ENCODE measurements at regions not wholly inside any gene's neighbourhood (a gene's known extent, or its start where the extent isn't known, plus 50 kb on each side); places are given as distances from the start of the nearest gene placed in this dataset.
"Not testable (repeated sequence)": the region's sequence is repeated elsewhere in the genome, so short reads cannot be mapped to it uniquely, and the experiment has no call there.

DNA sequence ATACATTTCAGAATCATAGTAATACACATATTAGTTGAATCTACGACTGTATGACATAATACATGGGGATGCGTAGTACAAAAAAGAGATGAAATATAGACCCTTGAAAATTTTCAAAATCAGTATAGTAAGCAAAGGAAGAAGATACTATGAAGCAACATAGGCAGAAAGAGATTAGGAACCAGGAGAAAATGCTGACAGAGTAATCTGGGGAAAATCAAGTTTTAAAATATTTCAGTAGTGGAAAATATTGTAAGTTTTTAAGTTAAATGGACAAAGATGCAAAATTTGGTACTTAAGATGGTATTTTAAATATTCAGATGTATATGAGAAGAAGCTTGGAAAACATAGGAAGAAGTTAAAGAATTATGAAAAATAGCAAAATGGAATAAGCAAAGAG is 915.6 kb upstream of the LRFN5 start:
- DNase-seq (ENCODE audit: low read depth), result no peak

DNA sequence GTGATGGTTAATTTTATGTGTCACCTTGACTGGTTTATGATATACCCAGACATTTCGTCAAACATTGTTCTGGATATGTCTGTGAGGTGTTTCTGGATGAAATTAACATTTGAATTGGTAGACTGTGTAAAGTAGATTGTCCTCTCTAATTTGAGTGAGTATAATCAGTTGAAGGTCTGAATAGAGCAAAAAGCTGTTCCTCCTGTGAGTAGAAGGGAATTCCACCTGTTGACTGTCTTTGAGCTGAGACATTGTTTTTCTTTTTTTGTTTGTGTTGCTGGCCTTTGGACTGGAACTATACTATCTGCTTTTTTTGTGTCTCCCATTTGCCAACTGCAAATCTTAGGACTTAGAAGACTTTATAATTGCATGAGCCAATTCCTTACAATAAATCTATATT is 920.9 kb upstream of the LRFN5 start:
- no peak for DNase-seq (ENCODE audit: low read depth)

DNA sequence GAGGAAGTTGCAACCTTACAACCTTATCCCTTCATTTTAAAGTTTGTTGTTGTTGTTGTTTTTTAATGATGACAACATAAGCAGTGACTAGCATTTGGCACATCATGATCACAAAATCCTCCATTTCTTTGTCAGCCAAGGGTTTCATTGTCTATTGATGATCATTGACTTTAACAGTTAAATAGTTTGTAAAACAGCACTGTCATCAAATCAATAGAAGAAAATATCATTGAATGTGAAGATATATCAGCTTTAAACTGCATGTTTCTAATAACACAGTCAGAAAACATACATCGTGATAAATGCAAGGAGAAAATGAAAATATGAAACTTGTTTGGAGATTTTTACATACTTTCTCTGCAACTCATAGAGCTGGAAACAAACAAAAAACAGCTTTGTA is 922.3 kb upstream of the LRFN5 start:
- DNase-seq (ENCODE audit: low read depth), result no peak

DNA sequence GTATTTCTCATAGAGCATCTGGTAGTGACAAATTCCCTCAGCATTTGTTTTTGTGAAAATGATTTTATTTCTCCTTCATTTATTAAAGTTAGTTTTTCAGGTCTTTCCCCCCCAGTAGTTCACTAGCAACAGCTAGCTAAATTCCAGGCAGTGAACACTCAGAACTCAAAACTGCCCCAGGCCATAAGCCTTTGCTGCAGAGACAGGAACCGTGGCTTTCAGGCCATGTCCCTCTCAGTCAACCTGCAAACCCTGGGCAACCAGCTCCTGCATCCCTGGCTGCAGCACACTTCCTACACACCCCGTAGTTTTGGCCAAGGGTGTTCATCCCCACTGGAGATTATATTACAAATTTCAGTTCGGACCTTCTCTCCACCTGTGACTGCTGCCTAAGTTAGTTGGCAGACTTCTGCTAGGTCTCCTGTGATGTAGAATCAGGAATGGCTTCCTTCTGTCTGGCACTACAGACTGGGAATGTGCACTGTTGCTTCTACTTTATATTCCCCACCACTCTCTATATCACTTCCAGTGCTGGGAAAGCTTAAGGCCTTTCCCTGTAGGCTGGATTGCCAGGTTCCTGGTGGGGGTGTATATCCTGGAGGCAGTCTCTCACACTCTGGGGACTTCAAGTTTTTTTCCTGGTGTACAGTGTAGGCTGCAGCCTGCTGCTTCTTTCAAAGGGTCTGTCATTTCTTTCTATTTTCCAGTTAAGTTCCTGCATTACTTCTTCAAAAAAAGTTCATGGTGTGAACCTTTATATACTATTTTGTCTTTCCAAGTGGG is 924.4 kb upstream of the LRFN5 start:
- DNase-seq (ENCODE audit: low read depth), result no peak

DNA sequence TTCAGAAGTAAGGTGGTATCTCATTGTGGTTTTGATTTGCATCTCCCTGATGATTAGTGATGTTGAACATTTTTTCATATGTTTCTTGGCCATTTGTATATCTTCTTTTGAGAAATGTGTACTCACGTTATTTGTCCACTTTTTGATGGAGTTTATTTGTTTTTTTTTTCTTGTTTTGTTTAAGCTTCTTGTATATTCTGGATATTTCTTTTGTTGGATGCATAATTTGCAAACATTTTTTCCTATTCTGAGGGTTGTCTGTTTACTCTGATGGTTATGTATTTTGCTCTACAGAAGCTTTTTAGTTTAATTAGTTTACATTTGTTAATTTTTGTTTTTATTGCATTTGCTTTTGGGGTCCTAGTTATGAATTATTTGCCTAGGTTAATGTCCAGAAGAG is 927.4 kb upstream of the LRFN5 start:
- DNase-seq (ENCODE audit: low read depth), result no peak

DNA sequence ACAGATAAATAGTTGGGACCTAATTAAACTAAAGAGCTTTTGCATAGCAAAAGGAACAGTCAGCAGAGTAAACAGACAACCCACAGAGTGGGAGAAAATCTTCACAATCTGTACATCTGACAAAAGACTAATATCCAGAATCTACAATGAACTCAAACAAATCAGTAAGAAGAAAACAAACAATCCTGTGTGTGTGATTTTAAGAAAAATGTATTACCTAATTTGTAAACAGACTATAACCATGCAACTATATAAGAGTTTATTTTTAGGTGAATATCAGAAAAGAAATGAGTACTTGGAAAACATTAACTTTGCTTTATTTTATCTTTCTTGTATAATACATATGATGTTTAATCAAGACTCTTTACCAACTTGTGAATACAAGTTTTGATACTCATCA is 929.5 kb upstream of the LRFN5 start:
- DNase-seq (ENCODE audit: low read depth), result not testable (repeated sequence)

DNA sequence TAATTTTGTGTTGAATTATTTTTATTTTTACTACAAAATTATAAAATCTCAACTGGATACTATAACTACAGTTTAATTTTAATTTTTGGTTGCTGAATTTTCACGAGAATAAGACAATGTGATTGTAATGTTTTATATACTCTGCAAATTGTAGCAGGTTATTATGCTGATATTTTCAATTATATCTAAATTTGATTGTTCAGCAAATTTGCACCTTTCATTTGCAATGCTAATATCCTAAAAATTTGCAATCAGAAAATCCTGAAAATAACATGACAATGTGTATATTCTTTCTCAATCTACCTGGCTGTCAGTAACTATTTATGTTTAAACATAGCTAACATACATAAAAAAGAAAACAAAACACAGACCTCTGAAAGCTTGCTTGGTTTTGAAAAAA is 932.2 kb upstream of the LRFN5 start:
- no peak for DNase-seq (ENCODE audit: low read depth)

DNA sequence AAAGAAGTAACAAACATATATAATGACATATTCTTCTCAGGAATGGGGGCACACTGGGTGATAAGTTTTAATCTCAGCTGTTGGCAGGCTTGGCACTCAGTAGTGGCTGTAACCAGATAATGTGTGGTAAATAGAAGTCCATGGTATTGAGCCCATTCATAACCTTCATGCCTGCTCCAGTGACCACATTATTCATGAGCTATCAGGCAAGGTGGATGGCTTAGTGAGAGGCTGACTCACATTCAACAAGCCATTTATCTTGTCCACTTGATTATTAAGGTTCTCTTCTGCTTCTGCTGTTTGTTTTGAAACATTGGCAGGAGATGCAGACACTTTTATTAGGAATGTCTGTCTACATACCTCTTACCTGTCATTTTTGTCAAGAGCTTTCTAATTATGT is 950.4 kb upstream of the LRFN5 start:
- DNase-seq (ENCODE audit: low read depth), result no peak

DNA sequence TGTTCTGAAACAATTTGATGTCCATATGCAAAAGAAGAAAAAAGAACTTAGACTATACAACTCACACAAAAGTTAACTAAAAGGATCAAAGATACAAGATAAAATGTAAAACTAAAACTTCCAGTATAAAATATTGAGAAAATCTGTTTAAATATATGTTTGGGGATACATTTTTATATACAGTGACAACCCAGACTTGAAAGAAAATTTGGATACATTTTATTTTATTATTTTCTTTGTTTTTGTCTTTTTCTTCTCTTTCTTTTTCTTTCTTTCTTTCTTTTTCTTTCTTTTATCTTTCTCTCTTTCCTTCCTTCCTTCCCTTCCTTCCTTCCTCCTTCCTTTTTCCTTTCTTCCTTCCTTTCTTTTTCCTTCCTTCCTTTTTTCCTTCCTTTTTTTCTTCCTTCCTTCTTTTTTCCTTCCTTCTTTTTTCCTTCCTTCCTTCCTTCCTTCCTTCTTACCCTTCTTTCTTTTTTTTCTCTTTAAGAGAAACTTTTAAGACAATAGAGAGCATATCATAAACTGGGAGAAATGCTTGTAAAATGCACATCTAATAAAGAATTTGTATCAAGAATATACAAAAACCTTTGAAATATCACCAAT is 954.5 kb upstream of the LRFN5 start:
- DNase-seq (ENCODE audit: low read depth), result no peak

DNA sequence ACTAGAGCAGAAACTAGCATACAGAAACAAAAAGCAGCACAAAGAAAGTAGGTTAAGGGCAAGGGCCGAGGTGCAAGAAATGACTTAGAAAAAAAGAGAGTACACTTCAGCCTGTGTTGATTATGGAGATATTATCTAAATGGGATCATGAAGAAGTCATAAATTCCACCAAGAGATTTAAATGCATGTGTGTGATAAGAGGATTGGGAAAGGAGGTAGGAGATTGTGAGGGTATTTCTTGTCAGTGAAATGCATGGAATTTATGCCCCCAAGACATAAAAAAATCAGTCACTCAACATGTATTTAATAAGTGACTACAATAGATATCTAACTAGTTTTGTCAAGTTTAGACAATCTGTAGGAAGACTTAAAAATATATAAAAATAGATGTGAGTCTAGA is 976.2 kb upstream of the LRFN5 start:
- DNase-seq (ENCODE audit: low read depth), result no peak

DNA sequence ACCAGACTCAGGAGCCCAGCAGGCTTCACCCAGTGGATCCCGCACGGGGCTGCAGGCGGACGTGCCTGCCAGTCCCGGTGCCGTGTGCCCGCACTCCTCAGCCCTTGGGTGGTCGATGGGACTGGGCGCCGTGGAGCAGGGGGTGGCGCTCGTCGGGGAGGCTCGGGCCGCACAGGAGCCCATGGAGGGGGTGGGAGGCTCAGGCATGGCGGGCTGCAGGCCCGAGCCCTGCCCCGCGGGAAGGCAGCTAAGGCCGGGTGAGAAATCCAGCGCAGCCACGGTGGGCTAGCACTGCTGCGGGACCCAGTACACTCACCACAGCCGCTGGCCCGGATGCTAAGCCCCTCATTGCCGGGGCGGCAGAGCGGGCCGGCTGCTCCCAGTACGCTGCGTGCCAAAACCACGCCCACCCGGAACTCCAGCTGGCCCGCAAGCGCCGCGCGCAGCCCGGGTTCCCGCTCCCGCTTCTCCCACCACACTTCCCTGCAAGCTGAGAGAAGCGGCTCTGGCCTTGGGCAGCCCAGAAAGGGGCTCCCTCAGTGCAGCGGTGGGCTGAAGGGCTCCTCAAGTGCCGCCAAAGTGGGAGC is 977.0 kb upstream of the LRFN5 start:
- DNase-seq (ENCODE audit: low read depth), result not testable (repeated sequence)

DNA sequence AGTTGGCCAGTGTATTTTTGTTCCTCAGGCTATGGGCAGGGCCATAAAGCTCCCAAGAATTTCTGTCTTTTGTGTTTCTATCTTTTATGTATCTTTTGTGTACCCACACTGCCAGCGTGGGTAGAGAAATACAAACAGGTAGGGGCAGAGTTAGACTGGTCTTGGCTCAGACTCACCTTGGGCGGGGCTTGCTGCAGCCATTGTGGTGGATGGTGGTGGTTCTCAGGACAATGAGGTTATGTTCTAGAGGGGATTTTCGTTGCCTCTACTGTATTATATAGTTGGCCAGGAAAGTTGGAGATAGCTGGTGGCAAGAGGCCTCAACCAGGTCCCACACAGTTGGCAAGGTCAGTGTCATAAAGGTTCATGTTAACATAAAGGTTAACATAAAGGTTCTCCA is 977.5 kb upstream of the LRFN5 start:
- DNase-seq (ENCODE audit: low read depth), result no peak

DNA sequence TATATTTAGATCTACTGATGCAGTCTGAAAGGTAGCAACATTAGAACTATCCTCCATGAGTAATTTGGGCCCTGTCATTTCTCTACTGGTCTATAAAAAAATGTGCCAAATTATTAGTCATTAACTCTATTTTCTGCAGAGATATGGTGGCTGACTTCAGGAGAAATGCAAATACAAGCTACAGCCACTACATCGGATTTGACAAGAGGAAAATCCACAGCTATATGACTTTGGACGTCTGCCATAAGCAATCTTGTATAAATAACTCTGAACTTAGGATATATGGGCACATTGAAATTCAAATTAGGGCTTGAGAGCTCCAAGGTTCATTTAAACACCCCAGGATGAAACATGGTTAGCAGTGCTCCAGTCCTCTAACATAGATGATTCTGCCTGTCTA is 983.0 kb upstream of the LRFN5 start:
- no peak for DNase-seq (ENCODE audit: low read depth)

DNA sequence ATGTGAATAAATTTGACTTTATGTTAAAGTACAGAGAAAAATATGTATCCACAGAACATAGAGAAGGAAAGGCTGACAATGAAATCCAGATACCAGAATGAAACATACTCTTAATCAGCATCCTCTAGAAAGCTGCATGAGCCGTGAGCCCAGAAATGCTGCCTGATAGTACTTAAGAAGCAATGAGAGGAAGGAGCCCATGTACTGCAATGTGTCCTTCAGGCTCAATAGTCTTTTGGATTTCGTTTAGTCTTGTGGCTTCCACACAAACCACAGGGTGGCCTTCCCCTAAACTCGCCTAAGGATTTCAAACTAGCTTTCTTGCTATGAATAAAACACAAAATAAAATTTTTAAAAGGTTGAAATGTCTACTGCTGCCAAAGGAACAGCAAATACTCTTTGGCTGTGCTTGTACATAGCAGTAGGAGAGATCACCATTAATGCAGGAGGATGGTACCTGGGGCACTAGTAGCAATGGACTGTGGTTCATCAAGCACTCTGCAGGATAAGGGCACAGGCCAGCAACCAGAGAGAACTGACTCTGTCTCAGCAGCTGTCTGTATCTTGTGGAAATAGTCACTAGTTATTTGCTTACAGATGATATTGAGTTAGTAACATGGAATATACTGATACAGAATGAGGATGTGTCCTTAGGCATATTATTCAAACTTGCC is 988.3 kb upstream of the LRFN5 start:
- DNase-seq (ENCODE audit: low read depth), result no peak

DNA sequence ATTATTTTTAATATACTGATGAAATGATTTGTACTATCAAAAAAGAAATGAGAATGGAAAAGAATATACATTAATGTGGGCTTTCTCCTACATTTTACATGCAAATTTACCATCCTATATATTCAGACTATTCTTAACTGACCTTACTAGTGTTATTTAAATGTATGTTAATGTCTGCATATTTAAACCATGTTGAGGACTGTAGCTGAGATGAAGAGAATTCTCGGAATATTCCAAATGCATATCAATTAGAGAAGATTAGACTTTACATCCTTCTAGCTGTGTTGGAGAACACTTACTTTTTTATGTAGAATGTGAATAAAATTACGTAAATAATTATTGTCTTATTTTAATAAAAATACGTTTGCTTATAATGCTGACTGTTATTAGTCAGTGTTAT is 990.1 kb upstream of the LRFN5 start:
- DNase-seq (ENCODE audit: low read depth), result no peak

DNA sequence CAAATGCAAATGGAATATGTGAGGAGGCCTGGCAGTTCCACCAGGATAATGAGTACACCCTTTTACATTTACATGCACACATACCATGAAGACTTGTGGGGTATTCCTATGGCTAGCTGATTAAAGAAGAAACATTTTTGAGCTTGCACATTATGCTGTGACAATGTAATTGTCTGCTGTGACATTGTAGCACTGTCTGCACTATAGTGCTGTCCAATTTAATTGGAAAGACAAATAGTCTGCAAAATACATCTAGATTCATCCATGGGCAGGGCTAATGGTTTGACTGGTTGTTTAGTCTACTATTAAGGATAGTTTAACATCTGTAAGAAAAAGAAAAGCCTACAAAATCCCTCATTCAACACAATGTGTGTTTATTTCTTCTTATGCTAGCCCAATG is 1005.6 kb upstream of the LRFN5 start:
- no peak for DNase-seq (ENCODE audit: low read depth)

DNA sequence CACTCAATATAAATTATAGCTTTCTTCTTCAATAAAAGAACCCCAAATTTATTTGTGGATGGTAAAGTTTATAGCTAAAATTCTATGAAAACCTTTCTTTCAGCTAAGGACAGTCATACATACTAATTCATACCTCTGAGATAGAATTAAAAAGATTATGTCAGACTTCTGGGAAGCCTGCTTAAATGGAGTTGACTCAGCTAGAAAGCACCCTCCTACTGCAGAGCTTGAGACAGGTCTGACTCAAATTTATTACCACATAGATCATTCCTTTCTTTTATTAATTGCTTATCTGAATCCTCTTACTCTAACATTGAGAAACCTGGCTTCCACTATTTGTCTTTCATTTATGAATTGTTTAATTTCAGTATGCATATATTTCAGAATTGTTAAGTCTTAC is 1007.0 kb upstream of the LRFN5 start:
- no peak for DNase-seq (ENCODE audit: low read depth)

DNA sequence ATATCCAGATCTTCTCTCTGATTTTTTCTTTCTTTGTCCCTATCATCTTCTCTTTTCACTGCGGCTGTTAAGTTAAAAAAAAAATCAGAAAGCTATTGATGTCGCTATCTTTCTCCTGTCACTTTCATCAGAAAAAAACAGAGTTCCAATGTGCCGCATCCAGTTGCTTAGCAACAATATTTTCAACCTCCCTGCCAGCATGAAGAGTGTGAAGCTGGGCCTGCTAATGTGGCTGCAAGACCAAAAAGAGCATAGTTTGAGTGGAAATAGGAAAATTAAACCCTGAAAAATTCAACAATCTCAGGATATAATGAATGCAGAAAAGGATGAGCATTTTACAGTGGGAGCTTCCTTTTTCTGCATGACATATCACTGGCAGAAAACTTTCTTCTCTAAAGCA is 1025.4 kb upstream of the LRFN5 start:
- no peak for DNase-seq (ENCODE audit: low read depth)

DNA sequence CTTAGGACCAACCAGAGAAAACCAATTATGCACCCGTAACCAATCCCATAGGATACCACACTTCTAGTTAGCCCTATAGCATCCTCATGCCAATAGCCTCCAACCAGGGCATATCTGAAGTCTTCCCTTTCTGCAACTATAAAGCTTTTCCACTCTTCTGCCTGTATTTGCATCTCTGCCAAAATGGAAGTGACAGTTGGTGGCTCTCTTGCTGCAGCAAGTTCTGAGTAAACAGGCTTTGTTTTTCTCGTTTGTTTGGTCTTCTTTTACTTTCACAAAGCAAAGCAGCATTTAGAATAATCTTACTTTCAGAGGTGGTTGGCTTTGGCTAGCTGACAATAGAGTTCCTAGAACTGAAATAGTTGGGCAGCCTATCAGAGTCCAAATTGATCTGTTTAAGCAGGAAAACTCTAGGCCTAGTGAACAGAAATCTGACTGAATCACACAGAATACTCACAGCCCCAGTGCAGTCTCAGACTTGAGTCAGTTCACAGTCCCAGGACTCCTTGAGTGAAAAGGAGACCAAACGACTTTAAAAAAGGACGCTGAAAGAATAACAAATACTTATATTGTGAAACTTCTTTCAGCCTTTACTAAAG is 1029.7 kb upstream of the LRFN5 start:
- no peak for DNase-seq (ENCODE audit: low read depth)

DNA sequence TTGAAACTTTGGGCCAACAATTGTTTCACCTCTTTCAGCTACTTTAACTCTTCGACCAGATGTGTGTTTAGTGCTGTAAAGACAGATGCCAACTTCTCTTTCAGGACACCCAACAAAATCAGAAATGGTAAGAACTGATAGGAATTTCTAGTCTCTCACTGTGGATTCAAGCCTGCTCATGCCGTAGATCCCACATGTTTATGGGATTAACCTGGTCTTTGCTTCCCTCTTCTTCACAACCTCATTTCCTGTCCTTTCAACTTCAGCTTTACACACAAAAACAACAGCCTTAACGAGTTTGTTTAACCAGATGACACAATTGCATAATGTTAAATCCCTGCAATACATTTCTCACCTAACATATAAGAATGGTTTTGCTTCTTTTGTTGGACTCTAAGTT is 1031.9 kb upstream of the LRFN5 start:
- DNase-seq (ENCODE audit: low read depth), result no peak

DNA sequence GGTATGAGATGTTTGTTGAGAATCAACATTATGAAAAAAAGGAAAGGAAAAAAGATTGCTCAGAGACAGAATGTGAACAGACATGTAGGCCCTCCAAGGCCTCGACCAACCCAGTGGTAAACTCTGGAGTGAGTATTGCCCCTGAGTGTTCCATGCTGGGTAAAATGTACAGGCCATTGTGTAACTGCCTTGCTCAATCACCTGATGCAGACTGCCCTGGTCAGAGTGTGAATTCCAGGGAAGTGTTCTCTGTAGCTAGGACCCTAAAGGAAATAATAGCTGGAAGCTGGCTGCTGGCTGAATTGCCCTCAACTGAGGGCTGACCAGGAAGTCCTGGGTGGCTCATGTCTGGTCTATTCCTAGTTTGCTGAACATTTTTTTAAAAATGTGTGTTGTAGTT is 1081.4 kb upstream of the LRFN5 start:
- DNase-seq (ENCODE audit: low read depth), result no peak

DNA sequence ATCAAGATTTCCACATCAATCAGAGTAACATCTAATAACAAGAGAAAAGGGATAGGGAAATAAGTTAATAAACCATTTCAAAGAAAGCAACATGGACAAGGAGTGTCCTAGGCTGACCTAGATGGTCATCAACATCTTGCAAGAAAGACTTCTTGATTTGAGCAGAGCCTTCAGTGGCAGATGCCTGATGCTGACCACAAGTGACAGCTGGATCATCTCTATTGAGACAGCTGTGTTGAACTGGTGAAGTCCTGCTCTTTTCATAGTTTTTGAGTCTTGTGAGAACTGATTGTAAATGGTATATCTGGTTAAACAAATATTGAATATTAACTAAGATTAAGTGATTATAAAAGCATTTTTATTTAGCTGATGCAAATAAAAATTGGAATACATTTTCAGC is 1083.6 kb upstream of the LRFN5 start:
- DNase-seq (ENCODE audit: low read depth), result no peak

DNA sequence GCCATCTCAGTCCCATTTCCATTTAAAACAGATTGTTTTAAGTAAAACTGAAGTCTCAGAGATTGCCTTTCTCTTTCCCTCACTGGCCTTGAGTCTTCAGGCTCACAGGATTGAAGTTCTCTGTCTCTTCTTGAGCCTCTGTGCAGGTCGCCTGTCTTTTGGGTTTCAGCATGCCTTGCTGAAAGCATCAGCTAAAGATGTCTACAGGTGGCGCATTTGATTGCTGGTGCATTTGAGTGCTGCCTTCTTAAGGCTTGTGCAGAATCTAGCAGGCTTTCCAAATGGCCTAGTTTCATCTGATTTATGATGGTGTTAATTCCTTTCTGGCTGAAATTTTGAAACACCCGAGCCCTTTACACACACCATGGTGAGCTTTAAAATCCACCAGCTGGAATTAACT is 1062.2 kb upstream of the FBXO33 start:
- no peak for DNase-seq (ENCODE audit: low read depth)
